GM12873 (cell line): ENCODE measurements at regions not wholly inside any gene's neighbourhood (a gene's known extent, or its start where the extent isn't known, plus 50 kb on each side); places are given as distances from the start of the nearest gene placed in this dataset.

Experiments
- TF ChIP-seq, protein P1 (sequence below): IDR thresholded peaks from 2 replicates; pipeline ENCODE4 v1.5.1; 2012; ENCODE audit warnings: low read depth, mild to moderate bottlenecking, moderate library complexity, low read length, control low read depth; ENCODE audit not compliant: insufficient read depth; ENCODE audit errors: missing control alignments

DNA sequence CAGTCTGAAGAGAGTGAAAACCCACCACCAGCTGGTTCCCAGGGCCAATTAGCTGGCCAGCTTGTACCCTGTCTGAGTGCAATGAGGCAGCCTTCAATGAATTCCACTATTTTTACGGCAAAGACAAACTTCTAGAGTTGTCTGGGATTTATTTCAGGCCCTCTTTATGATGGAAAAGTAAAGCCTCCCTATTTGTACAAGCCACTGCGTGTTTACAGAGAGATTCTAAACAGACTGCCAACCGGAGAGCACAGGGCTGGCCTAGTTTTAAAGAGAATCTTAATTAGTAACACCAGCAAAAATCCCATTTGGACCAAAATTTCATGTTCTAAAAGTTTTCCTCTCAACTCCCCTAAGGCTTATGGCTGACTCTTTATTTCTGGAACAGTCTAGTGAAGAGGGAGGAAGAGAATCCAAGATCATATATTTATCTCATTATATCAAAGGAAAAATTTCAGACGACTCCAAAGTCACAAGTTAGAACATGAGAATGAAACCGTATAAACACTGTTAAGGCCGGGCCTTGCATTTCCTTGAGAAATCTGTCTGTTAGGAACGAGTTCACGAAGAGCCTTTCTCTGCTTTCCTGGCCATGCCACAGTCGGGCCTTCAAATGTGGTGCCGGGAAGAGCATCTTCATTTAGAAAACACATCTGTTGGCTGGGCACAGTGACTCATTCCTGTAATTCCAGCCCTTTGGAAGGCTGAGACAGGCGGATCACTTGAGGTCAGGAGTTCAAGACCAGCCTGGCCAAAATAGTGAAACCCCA lies 724.6 kb upstream of the NRP1 start:
- TF ChIP-seq, protein P1, sequence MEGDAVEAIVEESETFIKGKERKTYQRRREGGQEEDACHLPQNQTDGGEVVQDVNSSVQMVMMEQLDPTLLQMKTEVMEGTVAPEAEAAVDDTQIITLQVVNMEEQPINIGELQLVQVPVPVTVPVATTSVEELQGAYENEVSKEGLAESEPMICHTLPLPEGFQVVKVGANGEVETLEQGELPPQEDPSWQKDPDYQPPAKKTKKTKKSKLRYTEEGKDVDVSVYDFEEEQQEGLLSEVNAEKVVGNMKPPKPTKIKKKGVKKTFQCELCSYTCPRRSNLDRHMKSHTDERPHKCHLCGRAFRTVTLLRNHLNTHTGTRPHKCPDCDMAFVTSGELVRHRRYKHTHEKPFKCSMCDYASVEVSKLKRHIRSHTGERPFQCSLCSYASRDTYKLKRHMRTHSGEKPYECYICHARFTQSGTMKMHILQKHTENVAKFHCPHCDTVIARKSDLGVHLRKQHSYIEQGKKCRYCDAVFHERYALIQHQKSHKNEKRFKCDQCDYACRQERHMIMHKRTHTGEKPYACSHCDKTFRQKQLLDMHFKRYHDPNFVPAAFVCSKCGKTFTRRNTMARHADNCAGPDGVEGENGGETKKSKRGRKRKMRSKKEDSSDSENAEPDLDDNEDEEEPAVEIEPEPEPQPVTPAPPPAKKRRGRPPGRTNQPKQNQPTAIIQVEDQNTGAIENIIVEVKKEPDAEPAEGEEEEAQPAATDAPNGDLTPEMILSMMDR, result no peak

DNA sequence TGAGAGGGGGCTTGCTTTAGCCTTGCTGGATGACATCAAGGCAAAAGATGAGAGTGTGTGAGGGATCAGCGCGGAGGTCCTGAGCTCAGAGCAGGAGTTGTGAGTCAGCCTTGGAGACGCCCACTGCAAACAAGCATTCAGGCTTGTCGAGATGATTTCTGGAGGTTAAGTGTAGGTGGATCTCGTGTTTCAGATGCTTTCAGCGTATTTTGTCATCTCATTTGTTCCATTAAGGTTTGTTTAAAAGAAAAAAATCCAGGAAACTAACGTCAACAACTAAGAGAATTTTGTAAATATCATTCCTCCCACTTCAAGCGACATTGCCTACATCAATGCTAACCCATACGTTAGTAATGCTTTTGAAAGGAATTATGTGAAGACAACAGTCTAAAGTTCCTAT lies 715.4 kb upstream of the NRP1 start:
- TF ChIP-seq, protein P1, result no peak

- TF ChIP-seq, protein P1, result no peak
Measured at GRCh38 chr10:34049469-34049868, 715.0 kb upstream of the NRP1 start.

- TF ChIP-seq, protein P1, result no peak
Measured at GRCh38 chr10:34047389-34047788, 712.9 kb upstream of the NRP1 start.

GRCh38 chr10:34046506-34047034 lies 712.1 kb upstream of the NRP1 start:
- TF ChIP-seq, protein P1, result no peak

GRCh38 chr10:34045571-34046190 lies 711.2 kb upstream of the NRP1 start:
- TF ChIP-seq, protein P1, result no peak

DNA sequence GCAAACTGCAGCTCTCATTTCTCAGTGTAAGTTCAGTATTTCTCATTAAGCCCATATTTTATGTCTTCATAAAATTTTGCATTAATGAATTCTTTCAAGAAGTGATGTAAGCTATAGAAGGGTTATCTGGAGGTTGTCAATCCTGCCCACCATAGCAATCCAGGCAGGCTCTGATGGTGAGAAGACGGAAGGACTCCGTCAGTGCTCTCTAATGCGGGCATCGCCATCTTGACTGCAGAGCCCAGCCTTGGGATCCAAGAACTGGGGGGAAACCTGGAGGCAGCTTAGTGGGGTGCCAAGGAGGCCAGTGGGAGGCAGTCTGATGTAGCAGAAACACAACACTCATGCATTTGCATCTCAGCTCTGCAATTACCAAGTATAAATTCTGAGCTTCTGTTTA lies 707.4 kb upstream of the NRP1 start:
- TF ChIP-seq, protein P1, result no peak
